SKM-1 (cell line): ENCODE measurements at regions not wholly inside any gene's neighbourhood (a gene's known extent, or its start where the extent isn't known, plus 50 kb on each side); places are given as distances from the start of the nearest gene placed in this dataset.

ENCODE experiments used
- DNase-seq: peaks from one replicate; lab custom pipeline; 2025; ENCODE audit not compliant: unreplicated experiment; lab: John Stamatoyannopoulos, UW

DNA sequence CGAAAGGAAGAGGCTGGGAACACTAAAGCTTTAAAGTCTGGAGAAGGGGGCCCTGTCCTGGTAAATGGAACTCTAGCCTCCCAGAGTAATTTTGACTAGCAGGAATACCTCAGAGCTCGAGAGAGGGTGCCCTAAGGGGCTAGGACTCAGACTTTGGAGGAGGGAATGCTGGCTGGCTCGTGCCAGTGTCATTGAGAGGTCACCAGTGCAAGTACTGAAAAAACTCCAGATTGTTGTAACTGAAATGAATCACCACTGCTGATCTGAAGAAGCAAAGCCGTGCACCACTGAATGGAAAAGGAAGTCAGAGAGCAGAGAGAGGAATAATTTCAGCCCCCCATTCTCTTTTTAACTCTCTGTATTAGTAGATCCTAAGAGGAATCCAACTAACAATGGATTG, 690.2 kb downstream of the FAT4 start:
- DNase-seq, result no peak

DNA sequence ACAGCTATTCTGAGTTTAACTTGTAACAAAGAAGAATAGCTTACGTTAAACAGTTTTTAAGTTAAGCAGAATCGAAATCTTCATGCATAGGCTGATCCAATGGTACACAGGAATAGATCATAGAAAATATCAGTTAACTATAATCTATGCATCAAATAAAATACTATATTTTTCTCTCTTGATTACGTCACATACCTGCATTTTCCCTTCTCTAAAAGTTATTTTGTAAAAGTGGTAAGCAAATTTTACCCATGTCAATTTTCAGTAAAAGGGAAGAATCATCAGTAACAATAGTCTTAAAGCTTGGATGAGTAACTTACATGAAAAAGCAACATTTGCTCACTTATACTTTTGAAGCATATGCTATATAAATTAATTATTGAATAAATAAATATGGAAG, 692.4 kb downstream of the FAT4 start:
- no peak for DNase-seq

DNA sequence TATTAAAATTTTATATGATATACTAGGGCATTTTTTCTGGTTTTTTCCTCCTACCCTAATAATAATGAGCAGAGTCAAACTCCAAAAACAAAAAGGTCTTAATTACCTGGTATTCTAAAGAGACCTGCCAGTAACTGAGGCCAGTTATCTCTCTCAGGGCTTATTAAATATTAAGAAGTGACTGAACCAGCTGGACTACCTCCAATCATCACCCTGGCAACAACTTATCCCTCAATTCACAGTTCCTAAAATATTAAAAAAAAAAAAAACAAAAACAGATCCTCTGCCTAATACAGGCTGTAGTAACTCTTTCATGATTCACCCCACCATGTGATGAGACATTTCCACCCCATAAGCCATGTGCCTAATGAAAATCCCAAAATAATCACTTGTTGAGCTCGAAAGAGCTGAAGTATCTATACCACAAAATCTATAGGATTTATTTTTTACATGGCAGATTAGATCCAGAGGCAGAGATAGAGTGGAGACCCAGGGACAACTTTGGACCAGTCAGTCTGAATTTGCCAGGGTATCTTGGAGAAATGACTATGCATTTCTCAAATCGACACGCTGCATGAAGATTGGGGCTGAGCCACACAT, 698.0 kb downstream of the FAT4 start:
- DNase-seq, result no peak

DNA sequence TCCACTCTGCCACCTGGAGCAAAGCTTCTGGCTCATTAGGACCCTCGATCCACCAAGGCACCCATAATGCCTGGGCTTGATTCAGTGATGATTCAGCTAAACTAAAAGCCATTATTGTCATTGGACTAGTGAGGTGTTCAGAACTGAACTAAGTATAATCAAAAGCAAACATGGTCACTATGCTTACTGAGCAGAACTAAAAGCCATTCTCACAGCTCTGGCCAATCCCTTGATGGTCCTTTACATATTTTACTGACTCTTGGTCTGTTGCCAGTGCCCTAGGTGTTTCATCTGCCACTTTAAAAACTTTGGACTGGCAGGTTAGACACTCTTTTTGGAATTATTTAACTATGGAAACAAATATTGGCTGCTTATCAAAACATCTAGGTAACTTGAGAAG, 703.5 kb downstream of the FAT4 start:
- no peak for DNase-seq

DNA sequence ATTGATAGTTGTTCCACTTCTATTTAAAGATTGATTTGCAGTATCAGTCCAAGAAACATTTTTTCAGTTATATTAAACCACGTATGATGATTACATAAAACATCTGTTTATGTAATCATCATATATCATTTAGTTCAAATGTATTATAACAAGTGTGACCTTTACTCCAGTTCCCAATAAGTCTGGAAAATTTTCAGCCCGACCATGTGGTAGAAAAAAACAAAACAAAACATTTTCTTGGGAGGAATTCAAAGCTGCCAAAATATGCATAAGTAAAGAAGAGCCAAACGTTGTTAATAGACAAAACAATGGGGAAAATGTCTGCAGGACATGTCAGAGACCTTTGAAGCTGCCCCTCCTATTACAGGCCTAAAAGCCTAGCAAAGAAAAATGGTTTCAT, 709.1 kb downstream of the FAT4 start:
- DNase-seq, result no peak

DNA sequence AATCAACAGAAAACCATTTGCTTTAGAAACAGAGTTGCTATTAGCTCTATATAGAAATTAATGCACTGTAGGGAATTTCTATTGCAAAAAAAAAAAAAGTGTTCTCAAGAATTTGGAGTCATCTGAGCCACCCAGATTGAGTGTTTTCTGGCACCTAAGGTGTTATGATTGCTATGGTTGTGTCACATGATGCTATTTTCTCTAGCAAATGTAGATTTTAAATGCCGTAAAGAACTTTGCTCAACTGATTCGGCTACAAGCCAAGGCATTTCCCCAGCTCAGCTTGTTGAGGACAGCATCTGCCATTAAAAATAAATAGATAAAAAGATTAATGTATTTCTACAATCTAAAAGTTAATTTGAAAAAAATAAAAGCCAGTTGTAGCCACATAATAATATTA, 712.8 kb downstream of the FAT4 start:
- DNase-seq, result no peak

DNA sequence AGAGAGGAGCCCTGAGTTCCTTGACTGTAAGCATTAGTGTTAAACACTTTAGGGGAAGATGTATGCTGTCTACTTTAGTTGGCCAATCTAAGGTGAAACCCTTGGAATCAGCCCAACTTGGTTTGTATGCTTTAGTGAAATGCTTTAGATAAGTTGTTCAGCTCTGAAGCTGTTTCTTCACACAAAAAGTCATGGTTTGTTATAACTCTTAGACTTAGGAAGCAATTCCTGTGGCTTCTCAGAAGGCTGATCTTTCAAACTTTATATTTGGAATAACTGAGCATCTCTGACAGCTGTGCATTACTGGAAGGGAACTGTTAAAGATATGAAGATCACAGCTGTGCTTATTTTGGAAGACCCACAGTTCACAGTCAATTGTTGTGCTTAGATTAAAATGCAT, 714.1 kb downstream of the FAT4 start:
- DNase-seq, result no peak

DNA sequence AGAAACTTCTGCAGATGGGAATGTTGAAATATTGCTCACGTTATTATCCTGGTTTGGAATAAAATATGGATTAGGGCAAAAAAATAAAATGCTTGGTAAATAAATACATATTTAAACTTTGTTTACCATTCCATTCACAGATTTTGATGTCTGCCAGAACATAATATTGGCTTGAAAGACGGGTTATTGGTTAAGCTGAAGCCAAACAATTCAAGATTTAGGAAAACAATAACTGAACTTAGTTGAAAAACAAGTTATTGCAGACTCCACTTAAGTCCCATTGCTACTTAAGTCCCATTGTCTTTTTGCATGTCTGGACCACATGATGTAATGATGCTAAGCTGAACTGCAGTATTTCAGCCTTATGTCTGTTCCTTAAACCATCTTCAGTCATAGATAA, 722.5 kb downstream of the FAT4 start:
- no peak for DNase-seq

DNA sequence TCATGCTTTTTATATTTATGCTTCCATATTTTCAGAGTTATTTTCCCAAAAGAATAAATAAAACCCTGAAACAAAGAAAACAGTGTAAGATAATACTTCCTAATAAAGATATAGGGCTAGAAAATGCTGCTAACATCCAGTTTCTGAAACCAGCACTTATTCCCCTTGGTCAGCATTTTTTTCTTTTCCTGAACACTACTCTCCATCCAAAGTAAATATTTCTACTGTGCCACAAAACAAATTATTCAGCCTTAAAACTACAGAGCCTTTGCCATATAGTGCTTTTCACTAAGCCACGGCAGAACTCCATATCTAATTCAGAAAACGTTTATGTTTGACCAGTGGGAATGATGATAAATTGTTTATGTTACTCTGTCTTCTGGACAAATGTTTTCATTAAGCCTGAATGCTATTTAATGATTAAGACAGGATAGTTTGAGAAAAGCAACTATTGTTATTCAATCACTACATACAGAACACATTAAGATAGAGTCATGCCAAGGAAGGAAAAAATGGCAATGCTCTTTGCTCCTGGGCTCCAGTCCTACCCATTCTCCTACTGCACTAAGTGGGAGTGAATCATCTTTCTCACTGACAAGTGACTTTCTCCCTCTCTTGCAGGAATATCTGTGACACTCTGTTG, 723.9 kb downstream of the FAT4 start:
- DNase-seq, result no peak

DNA sequence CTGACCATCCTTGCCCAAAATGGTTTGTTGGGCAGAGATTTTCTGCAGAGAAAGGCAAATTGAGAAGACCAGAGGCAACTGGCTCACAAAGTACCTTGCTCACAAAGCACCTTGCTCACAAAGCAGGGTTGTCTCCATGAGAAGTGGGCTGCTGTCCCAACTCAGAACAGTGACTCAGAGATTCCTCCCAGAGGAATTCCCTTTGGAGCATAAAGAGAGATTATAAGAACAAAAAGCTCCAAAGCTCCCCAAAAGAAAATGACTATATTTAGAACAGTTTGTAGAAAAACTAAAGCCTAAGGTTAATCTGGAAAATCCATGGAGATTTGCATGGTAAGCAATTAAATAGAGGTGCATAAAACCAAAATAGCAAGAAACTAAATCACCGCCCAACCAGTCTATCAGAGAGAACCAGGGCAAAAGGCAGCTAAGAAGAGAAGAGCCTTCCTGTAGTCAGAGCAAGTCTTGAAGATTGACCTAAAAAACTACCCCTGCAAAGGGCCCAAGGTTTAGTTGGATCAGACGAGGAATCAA, 731.4 kb downstream of the FAT4 start:
- no peak for DNase-seq

DNA sequence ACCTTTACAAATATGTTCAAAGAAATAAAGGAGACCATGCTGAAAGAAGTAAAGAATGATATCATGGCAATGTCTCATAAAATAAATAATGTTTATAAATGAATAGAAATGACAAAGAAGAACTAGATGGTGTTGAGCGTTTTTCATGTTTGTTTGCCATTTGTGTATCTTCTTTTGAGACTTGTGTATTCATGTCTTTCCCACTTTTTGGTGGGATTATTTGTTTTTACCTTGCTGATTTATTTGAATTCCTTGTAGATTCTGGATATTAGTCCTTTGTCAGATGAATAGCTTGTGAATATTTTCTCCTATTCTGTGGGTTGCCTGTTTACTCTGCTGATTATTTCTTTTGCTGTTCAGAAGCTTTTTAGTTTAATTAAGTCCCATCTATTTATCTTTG, 732.4 kb downstream of the FAT4 start:
- no peak for DNase-seq

DNA sequence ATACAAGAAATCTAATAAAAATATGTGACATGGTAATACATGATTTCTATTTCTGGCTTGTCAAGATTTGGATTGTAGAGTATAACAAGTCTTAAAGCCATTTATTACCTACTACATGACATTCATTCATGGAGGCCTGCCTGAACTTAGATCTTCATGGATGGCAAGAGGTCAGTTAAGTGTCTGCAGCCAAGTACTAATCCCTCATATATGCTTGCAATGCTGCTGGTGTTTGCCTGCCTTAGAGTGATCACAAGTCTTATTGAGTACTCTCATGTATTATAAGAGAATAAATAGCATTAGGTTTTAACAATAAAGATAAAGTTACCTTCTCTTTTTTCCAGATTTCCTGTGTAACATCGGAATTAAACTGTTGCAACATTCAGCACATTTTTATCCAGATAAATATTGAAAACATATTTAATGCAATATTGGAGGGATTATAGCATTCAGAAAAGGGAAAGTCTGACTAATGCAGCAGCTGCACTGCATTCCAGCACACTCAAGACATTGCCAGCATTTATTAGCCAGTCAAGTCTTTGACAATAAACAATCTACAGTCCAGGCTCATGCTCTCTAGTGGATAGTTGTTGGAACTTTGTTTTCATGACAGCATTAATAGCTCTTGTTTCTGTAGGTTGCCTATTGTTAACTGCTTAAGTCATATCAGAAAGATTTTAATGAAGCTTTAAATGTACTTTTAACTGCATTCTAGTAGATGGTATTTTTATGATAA, 737.1 kb downstream of the FAT4 start:
- DNase-seq, result no peak

DNA sequence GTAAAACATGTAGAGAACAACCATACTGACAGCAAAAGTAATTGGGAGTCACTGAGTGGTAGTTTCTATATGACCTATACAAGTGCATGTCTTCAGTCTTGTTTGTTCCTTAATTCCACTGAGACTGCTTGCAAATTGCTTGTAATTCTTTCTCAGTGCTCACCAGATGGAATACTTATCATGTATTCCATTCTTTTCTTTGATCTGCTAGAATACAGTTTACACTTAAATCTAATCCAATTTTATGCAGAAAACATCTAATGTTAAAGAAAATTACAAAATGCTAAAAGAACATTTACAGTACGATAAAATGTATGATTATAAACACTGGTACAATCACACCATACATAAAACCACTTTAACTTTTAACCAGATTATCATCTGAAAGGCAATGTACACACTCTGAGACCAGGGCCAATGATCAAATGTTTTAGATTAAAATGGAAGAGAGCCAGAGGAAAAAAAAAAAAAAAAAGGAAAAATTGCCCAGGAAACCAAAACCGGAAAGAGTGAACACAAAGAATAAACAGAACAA, 741.4 kb downstream of the FAT4 start:
- no peak for DNase-seq

DNA sequence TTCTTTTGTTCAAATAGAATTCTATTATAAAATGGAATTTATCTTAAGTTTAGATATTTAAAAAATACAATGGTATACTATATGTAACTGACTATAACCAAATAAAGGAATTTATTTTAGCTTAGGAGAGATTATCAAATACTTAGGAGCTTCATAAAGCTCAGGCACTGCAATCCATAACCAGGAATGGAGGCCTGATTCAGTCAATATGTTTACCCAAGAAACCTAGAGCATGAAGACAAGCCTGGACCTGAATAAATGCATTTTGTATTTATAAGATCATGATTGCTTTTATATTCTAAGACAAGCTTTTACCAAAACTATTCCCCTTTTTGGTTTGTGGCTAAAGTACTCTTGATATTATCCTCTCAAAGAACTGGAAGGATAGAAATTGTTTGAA, 742.6 kb downstream of the FAT4 start:
- DNase-seq, result no peak

DNA sequence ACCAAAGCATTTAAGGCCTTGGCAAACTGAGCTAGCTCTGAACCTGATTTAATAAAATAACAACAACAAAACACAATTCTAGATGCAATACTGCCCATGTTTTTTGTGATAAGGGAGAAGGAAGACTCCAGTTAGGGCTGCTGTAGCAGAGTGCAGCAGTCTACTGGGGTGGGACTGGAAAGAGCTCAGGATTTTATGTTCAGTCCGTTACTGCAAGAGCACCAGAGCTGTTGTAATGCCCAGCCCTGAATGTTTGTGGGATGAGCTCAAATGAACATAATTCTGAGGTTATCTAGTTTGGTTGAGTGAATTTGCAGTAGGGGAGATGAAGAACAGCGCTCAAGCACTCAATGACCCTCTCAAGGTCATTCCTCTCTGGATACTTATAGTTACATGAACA, 743.8 kb downstream of the FAT4 start:
- no peak for DNase-seq

DNA sequence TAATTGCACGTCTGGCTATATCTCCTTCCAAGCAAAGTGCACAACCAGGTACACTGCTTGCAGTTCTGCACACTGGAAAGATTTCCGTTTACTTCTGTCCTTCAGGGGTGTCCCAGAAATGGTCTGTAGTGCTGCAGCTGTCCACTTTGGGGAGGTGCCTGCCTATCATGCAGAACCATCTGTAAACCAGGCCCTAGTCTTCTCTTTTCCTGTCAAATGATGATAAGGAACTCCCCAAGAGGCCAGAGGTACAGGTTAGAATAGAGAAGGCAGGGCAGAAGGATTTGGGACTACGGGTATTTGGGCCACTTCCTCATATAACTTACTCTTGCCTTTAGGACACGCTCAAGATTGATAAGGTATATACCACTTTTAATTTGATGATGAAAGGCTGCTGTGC, 746.9 kb downstream of the FAT4 start:
- DNase-seq, result no peak

DNA sequence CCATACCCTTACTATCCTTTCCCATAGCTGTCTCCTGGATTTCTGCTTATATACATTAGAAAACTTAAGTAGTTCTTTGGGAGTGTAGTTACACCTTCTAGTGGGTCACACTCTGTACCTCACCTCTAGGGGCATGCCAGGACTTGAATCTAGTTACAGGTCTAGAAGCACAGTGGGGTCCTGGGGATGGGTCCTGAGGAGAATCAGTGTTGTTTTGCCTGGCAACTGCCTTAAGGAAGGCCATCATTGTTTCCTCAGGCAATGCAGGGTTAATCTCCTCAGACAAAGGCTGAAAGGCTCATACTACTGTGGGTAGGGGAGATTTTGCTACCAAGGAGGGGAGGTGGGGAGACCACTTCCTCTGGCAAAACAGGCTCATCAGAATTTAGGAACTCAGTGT, 750.3 kb downstream of the FAT4 start:
- DNase-seq, result no peak

DNA sequence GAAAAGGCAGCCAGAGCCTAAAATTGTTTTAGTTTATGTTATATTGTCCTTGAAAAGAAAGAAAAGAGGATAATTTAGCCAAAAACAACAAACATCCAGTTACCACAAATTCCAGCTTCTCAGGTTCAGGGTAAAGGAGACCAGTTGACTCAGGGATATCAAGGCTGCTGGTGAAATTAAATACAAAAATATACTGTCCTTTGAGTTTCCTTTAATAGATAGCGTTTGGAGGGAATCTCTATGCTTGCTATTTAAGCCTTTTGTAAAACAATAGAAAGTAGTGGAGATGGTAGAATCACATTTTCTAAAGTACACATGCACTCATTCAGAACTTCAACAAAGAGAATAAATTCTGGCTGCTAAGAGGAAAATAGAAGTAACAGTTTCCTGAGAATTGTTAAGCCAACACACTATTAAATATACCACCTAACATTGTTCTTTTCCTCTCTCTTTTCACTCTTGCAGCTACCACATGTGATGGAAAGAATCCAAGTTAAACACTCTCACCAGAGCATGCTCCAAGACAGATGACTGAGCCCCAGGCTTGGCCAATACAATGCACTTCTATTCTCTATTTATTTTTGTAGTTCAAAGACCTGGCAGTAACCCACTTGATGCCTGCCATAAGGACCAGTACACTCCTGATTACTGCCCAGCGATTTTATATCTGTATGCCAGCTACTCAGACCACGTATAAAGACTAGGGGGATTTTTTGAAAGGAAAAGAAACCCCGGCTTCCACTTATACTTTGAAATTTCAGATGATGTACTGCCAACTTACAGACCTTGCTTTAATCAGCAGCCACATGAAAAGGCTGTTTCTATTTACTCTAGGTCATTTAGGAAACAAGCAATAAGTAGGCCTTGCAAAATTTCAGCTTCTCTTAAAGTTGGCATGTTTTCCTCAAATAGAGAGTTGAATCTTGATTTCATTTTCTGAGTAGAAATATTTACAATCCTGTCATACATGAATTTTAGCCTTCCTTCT, 756.9 kb downstream of the FAT4 start:
- DNase-seq, result no peak

DNA sequence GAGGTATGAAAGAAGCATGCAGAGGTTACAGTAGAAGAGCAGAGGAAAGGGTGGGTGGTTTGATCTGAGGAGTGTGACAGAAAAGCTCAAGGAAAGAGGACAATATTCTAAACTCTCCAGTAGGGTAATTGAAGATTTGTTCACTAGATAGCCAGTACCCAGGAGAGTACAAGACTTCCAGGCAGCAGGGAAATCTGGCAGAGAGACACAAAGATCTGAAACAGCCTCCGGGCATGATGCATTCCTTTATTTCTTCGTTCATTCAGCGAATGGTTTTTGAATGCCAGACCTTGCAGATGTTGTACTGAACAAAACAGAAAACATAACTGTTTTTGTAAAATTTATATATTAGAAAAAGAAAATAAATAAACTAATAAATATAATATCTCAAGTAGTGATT, 766.6 kb downstream of the FAT4 start:
- DNase-seq, result no peak

DNA sequence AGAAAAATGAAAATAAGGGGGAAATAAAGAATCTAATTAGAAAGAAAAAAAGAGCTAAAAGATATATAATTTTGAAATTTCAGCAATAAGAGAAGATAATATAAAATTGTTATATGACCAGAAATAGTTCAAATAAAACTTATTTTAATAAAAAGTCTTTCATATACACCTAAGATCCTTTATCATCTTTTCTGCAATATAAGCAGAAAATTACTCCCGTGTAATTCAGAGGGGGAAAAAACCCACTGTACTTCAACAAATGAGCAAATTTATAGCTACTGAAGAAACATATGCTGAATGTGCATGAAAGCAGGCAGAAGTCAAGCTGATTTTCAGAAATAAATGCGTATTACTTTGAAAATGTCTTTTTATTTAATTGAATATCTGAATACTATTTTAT, 771.3 kb downstream of the FAT4 start:
- DNase-seq, result no peak

DNA sequence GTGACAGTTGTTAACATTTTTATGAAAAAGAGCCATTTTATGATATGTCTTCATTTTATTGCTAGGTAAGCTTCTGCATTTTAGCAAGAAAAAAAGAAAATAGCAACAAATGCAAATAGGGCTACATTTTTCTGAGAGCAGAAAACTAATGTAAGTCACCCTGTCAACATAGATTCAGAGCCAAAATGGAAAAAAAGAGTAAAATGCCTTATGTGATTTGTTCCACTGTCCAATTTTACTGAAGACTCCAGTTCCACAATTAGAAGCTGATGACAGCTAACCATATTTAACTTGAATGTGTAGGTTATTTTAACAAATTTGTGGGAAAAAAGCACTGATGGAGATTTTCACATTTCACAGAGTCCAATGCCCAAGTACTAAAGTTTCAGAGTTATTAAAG, 772.3 kb downstream of the FAT4 start:
- no peak for DNase-seq
